Heart left ventricle (tissue), 13 donors: ENCODE measurements at regions not wholly inside any gene's neighbourhood (a gene's known extent, or its start where the extent isn't known, plus 50 kb on each side); places are given as distances from the start of the nearest gene placed in this dataset.

Experiments used
- POLR2A ChIP-seq, 2 donors: fragments of 450-650 bp; IDR thresholded peaks; one replicate each; pipeline ENCODE4 v1.6.1; 2017; ENCODE audit warnings: antibody characterized with exemption in 2 of 2, mild to moderate bottlenecking in 2 of 2, moderate library complexity in 2 of 2
- TF ChIP-seq, protein P1 (sequence below), 12 donors: fragments of 200-600 bp; sonication (generic) in 4 of 12; IDR thresholded peaks; one replicate each; pipeline versions ENCODE4 v1.5.0 to v1.8.0; 2018 to 2022; ENCODE audit warnings: antibody characterized with exemption in 12 of 12, mild to moderate bottlenecking in 5 of 12
- donor health status: ischemic (EF 13 %, LVEDD 7.1; RV severe dilation, severe dysfunction).
- donor health status: DM: no; HTN: yes; CAD: no.
- donor health status: DM: no; HTN: no; CAD: no.
- donor health status: ischemic (EF 25% LVEDD 6.9; RV normal size, moderate dysfunction).
- donor health status: ischemic (EF 25% LVEDD 5.7; RV mildly dilated, moderate dysfunction).
- donor health status: ischemic (EF 35%, LVEDD 5.7; RV mildly dilated, moderate dysfunction).
- donor health status: nonischemic (EF 11% LVEDD 7.7; RV severe dilation, severe dysfunction).
- donor health status: DM: yes; HTN: yes; CAD: no.
- donor health status: PGD.
- donor health status: ischemic (EF 29% LVEDD 5.4; RV normal size, mild dysfunction).
- donor health status: nonischemic (EF 23%, LVEDD 6.1; RV moderate dilation, normal function).

DNA sequence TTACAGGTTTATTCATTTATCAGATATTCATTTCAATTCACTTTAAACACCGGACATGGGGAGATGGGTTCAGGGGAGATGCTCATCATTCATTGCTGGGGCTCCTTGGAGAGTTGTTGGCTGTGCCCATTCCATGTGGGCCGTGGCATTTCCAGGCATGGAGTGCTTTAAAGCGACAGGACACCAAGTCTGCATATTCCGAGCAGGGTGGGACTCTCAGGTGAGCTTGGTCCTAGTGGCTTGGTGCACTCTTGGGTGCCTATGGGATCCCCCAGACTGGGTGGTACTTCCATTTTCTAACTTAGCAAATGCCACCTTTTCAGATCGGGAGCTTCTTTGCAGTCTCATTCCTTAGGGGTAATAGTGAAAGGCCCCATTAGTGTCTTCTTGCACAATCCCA lies 619.5 kb upstream of the CADM1 start:
- no peak for TF ChIP-seq POLR2A (IDR thresholded peaks at IDR 0.05)
- TF ChIP-seq, protein P1, sequence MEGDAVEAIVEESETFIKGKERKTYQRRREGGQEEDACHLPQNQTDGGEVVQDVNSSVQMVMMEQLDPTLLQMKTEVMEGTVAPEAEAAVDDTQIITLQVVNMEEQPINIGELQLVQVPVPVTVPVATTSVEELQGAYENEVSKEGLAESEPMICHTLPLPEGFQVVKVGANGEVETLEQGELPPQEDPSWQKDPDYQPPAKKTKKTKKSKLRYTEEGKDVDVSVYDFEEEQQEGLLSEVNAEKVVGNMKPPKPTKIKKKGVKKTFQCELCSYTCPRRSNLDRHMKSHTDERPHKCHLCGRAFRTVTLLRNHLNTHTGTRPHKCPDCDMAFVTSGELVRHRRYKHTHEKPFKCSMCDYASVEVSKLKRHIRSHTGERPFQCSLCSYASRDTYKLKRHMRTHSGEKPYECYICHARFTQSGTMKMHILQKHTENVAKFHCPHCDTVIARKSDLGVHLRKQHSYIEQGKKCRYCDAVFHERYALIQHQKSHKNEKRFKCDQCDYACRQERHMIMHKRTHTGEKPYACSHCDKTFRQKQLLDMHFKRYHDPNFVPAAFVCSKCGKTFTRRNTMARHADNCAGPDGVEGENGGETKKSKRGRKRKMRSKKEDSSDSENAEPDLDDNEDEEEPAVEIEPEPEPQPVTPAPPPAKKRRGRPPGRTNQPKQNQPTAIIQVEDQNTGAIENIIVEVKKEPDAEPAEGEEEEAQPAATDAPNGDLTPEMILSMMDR (IDR thresholded peaks at IDR 0.05), result no peak
